IMR-90 (cell line): ENCODE measurements at regions not wholly inside any gene's neighbourhood (a gene's known extent, or its start where the extent isn't known, plus 50 kb on each side); places are given as distances from the start of the nearest gene placed in this dataset.

Experiments
- ATAC-seq: fragments of 200-7000 bp; cut with Tn5 transposase; 2 replicates; pipeline ENCODE4 v1.9.1; 2020; ENCODE audit warnings: low read depth, mild to moderate bottlenecking, moderate library complexity
- BruUV-seq: library from RNA; stranded (reverse); fragments of 400-500 nt; replicated peaks from 2 replicates; lab custom pipeline; 2021; lab: Mats Ljungman, UMichigan
- CTCF ChIA-PET: fragments of 300-600 bp; formaldehyde crosslinking; extraction: SDS; loops from one replicate; lab custom pipeline; 2021; ENCODE audit warnings: antibody characterized with exemption; lab: Yijun Ruan, JAX
- POLR2A ChIA-PET: fragments of 300-600 bp; sonication (Branson Sonifier 250); formaldehyde crosslinking; loops from one replicate; lab custom pipeline; 2022; ENCODE audit warnings: antibody characterized with exemption; ENCODE audit not compliant: unreplicated experiment; lab: Charles Lee
- DNase-seq: peaks from one replicate; pipeline ENCODE4 v3.0.0; 2013
- H2AFZ ChIP-seq: replicated peaks from 2 replicates; pipeline ENCODE3; 2013; ENCODE audit warnings: low read length, mild to moderate bottlenecking; ENCODE audit not compliant: poor library complexity
- H2AK5ac ChIP-seq: 2 replicates; pipeline ENCODE4 v1.6.1; 2013; ENCODE audit warnings: low read depth, low read length, inconsistent platforms
- H2AK9ac ChIP-seq: replicated peaks from 2 replicates; pipeline ENCODE3; 2013; ENCODE audit warnings: mild to moderate bottlenecking, low read depth, low read length, moderate library complexity; ENCODE audit not compliant: poor library complexity
- H2BK120ac ChIP-seq: 2 replicates; pipeline ENCODE4 v1.6.1; 2013; ENCODE audit warnings: low read depth, low read length, inconsistent platforms
- H2BK15ac ChIP-seq: 3 replicates; pipeline ENCODE4 v1.6.1; 2013; ENCODE audit warnings: low read depth, low read length, inconsistent platforms
- H2BK20ac ChIP-seq: 2 replicates; pipeline ENCODE4 v1.6.1; 2013; ENCODE audit warnings: low read depth, mild to moderate bottlenecking, inconsistent platforms, low read length, moderate library complexity
- H2BK5ac ChIP-seq: 2 replicates; pipeline ENCODE4 v1.6.1; 2013; ENCODE audit warnings: mild to moderate bottlenecking, low read depth, low read length, inconsistent platforms; ENCODE audit not compliant: poor library complexity, severe bottlenecking
- H3K14ac ChIP-seq: replicated peaks from 2 replicates; pipeline ENCODE4 v1.6.1; 2013; ENCODE audit warnings: low read depth, low read length, inconsistent platforms
- H3K18ac ChIP-seq: 2 replicates; pipeline ENCODE4 v1.6.1; 2013; ENCODE audit warnings: low read depth, low read length, control low read depth
- H3K23ac ChIP-seq: 2 replicates; pipeline ENCODE4 v1.6.1; 2013; ENCODE audit warnings: low read depth, low read length, inconsistent platforms
- H3K27ac ChIP-seq: 2 replicates; pipeline ENCODE4 v1.5.1; 2013; ENCODE audit warnings: mild to moderate bottlenecking, control low read depth, low read length; ENCODE audit not compliant: insufficient read depth
- H3K27me3 ChIP-seq: 2 replicates; pipeline ENCODE4 v1.6.1; 2013; ENCODE audit warnings: low read length; ENCODE audit not compliant: control insufficient read depth, insufficient read depth
- H3K36me3 ChIP-seq: 2 replicates; pipeline ENCODE4 v1.6.1; 2013; ENCODE audit warnings: low read length, mixed read lengths; ENCODE audit not compliant: control insufficient read depth, insufficient read depth
- H3K4ac ChIP-seq: 2 replicates; pipeline ENCODE4 v1.6.1; 2013; ENCODE audit warnings: low read depth, low read length, inconsistent platforms
- H3K4me1 ChIP-seq: 2 replicates; pipeline ENCODE4 v1.6.1; 2013; ENCODE audit warnings: low read length, mixed read lengths; ENCODE audit not compliant: control insufficient read depth, insufficient read depth
- H3K4me2 ChIP-seq: 2 replicates; pipeline ENCODE4 v1.6.1; 2013; ENCODE audit warnings: low read depth, mild to moderate bottlenecking, control low read depth, low read length, moderate library complexity
- H3K4me3 ChIP-seq: 2 replicates; pipeline ENCODE4 v1.5.1; 2013; ENCODE audit warnings: low read depth, mild to moderate bottlenecking, control low read depth, low read length, moderate library complexity; ENCODE audit not compliant: insufficient read depth
- H3K56ac ChIP-seq: 2 replicates; pipeline ENCODE4 v1.6.1; 2013; ENCODE audit warnings: low read length, inconsistent platforms; ENCODE audit not compliant: insufficient read depth; ENCODE audit errors: extremely low read depth
- H3K79me1 ChIP-seq, 2 experiments: 2 replicates each; pipeline ENCODE4 v1.6.1; 2013; ENCODE audit warnings: low read length in 2 of 2, inconsistent platforms in 1 of 2, low read depth in 1 of 2
- H3K9ac ChIP-seq: 2 replicates; pipeline ENCODE4 v1.6.1; 2013; ENCODE audit warnings: low read depth, low read length, control low read depth
- H3K9me1 ChIP-seq: 2 replicates; pipeline ENCODE4 v1.6.1; 2013; ENCODE audit warnings: low read length, inconsistent platforms; ENCODE audit not compliant: insufficient read depth
- H3K9me3 ChIP-seq: 2 replicates; pipeline ENCODE4 v1.6.1; 2013; ENCODE audit warnings: low read length; ENCODE audit not compliant: control insufficient read depth, insufficient read depth
- H4K20me1 ChIP-seq: 2 replicates; pipeline ENCODE4 v1.6.1; 2013; ENCODE audit warnings: low read length, inconsistent platforms; ENCODE audit not compliant: insufficient read depth
- H4K5ac ChIP-seq: 2 replicates; pipeline ENCODE4 v1.6.1; 2013; ENCODE audit warnings: mild to moderate bottlenecking, low read depth, low read length, control low read depth
- H4K8ac ChIP-seq, 2 experiments: 2 replicates each; pipeline ENCODE4 v1.6.1; 2013; ENCODE audit warnings: low read depth in 2 of 2, low read length in 2 of 2, control low read depth in 1 of 2, inconsistent platforms in 1 of 2
- H4K91ac ChIP-seq: 2 replicates; pipeline ENCODE4 v1.6.1; 2013; ENCODE audit warnings: low read depth, low read length, inconsistent platforms; ENCODE audit not compliant: insufficient read depth
- BHLHE40 ChIP-seq: fragments of 150-350 bp; IDR thresholded peaks from 2 replicates; pipeline ENCODE4 v1.6.1; 2016; ENCODE audit warnings: mild to moderate bottlenecking, low read depth, low read length
- CEBPB ChIP-seq: IDR thresholded peaks from 2 replicates; pipeline ENCODE4 v1.6.1; 2012; ENCODE audit warnings: low read depth, low read length, improper control_type of control experiment
- FOS ChIP-seq: fragments of 150-350 bp; IDR thresholded peaks from 2 replicates; pipeline ENCODE4 v1.6.1; 2016; ENCODE audit warnings: low read depth, low read length
- MAFK ChIP-seq: IDR thresholded peaks from 2 replicates; pipeline ENCODE4 v1.6.1; 2012; ENCODE audit warnings: low read depth, low read length, improper control_type of control experiment
- MXI1 ChIP-seq: IDR thresholded peaks from 2 replicates; pipeline ENCODE4 v1.6.1; 2012; ENCODE audit warnings: low read depth, mild to moderate bottlenecking, low read length, moderate library complexity, borderline replicate concordance
- NFE2L2 ChIP-seq: fragments of 150-350 bp; IDR thresholded peaks from 2 replicates; pipeline ENCODE4 v1.6.1; 2016; ENCODE audit warnings: low read depth, mild to moderate bottlenecking, low read length
- POLR2A ChIP-seq: IDR thresholded peaks from 2 replicates; pipeline ENCODE4 v1.6.1; 2012; ENCODE audit warnings: mild to moderate bottlenecking, low read depth, low read length
- RAD21 ChIP-seq: IDR thresholded peaks from 2 replicates; pipeline ENCODE4 v1.6.1; 2012; ENCODE audit warnings: low read length, improper control_type of control experiment
- RFX5 ChIP-seq: IDR thresholded peaks from 2 replicates; pipeline ENCODE4 v1.8.0; 2012; ENCODE audit warnings: low read depth, mild to moderate bottlenecking, low read length, moderate library complexity
- SMC3 ChIP-seq: fragments of 150-350 bp; IDR thresholded peaks from 2 replicates; pipeline ENCODE4 v1.6.1; 2016; ENCODE audit warnings: low read depth, mild to moderate bottlenecking, antibody characterized with exemption, low read length, moderate library complexity
- WGBS, 2 experiments: methylation state at CpG; one replicate each; pipeline versions ENCODE4 v1.1.5 to v1.1.7; 2013; ENCODE audit warnings: missing lambda C conversion rate in 2 of 2; ENCODE audit not compliant: insufficient read length in 1 of 2; ENCODE audit errors: extremely low coverage in 2 of 2; 5-methylcytosine and 5-hydroxymethylcytosine counted together
- dilution Hi-C: fragments of 300-500 bp; cut with HindIII; formaldehyde crosslinking; loops from one replicate; pipeline ENCODE4 v1.14.3; 2018; ENCODE audit warnings: low sequenced_read_pairs; ENCODE audit not compliant: unreplicated experiment
- in situ Hi-C: fragments of 300-500 bp; cut with MboI; formaldehyde crosslinking; loops from 3 replicates; pipeline ENCODE4 v1.14.3; 2019; ENCODE audit warnings: low sequenced_read_pairs, inconsistent platforms, mixed read lengths
- intact Hi-C: fragments of 100-400 bp; cut with micrococcal nuclease; formaldehyde crosslinking; loops from 2 replicates; pipeline ENCODE4 v1.10.0; 2022
- TF ChIP-seq, protein P1 (sequence below): fragments of 150-350 bp; IDR thresholded peaks from 2 replicates; pipeline ENCODE4 v1.6.1; 2017; ENCODE audit warnings: mild to moderate bottlenecking, antibody characterized with exemption, low read length, low read depth
- TF ChIP-seq, protein P2 (sequence below): fragments of 150-350 bp; IDR thresholded peaks from 2 replicates; pipeline ENCODE4 v1.6.1; 2016; ENCODE audit warnings: low read depth, mild to moderate bottlenecking, low read length, moderate library complexity, borderline replicate concordance

- H3K36me3 ChIP-seq = no peaks in the 10 kb centered on the region
- no peak overlapping the region for H4K91ac ChIP-seq
- no peak overlapping the region for H3K4me3 ChIP-seq
- no TSS peak for BruUV-seq
- no peak overlapping the region for H2AFZ ChIP-seq
- dilution Hi-C loops = no loop called here
- no peak overlapping the region for H3K18ac ChIP-seq
- no peak overlapping the region for H2BK15ac ChIP-seq
- intact Hi-C loops = no loop called here
- DNase-seq = no peak
- TF ChIP-seq, protein P1, sequence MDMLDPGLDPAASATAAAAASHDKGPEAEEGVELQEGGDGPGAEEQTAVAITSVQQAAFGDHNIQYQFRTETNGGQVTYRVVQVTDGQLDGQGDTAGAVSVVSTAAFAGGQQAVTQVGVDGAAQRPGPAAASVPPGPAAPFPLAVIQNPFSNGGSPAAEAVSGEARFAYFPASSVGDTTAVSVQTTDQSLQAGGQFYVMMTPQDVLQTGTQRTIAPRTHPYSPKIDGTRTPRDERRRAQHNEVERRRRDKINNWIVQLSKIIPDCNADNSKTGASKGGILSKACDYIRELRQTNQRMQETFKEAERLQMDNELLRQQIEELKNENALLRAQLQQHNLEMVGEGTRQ = no peak
- TF ChIP-seq MXI1 (no peak), CEBPB (no peak), BHLHE40 (no peak), MAFK (no peak), SMC3 (no peak), POLR2A (no peak), RFX5 (no peak), FOS (no peak), NFE2L2 (no peak), RAD21 (no peak)
- TF ChIP-seq, protein P2, sequence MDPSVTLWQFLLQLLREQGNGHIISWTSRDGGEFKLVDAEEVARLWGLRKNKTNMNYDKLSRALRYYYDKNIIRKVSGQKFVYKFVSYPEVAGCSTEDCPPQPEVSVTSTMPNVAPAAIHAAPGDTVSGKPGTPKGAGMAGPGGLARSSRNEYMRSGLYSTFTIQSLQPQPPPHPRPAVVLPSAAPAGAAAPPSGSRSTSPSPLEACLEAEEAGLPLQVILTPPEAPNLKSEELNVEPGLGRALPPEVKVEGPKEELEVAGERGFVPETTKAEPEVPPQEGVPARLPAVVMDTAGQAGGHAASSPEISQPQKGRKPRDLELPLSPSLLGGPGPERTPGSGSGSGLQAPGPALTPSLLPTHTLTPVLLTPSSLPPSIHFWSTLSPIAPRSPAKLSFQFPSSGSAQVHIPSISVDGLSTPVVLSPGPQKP = no peak
- H3K9me3 ChIP-seq = no peaks in the 10 kb centered on the region
- ATAC-seq = no peak
- H4K5ac ChIP-seq = no peak overlapping the region
- no peak overlapping the region for H3K56ac ChIP-seq
- no peaks in the 10 kb centered on the region for H3K79me1 ChIP-seq
- ChIA-PET CTCF (no interaction called here), POLR2A (no interaction called here)
- no peak overlapping the region for H3K27ac ChIP-seq
- H3K9me1 ChIP-seq = no peaks in the 10 kb centered on the region
- no peak overlapping the region for H2BK120ac ChIP-seq
- H3K27me3 ChIP-seq = no peaks in the 10 kb centered on the region
- no peak overlapping the region for H3K14ac ChIP-seq
- H2AK9ac ChIP-seq = no peak overlapping the region
- H3K23ac ChIP-seq = no peak overlapping the region
- H3K4ac ChIP-seq = no peak overlapping the region
- no CpG with 5 or more reads among the region's 1 CpG for WGBS, 2 experiments
- no peak overlapping the region for H3K4me2 ChIP-seq
- no peak overlapping the region for H2BK20ac ChIP-seq
- H4K8ac ChIP-seq = no peak overlapping the region
- H3K9ac ChIP-seq = no peak overlapping the region
- in situ Hi-C loops = no loop called here
- H3K4me1 ChIP-seq = no peaks in the 10 kb centered on the region
- H2BK5ac ChIP-seq = no peak overlapping the region
- no peak overlapping the region for H2AK5ac ChIP-seq
- H4K20me1 ChIP-seq = no peaks in the 10 kb centered on the region
These were observed 524.4 kb downstream of the IRS1 start for GRCh38 chr2:226275215-226275614.
